Neural cell (in vitro differentiated cells): ENCODE measurements at regions not wholly inside any gene's neighbourhood (a gene's known extent, or its start where the extent isn't known, plus 50 kb on each side); places are given as distances from the start of the nearest gene placed in this dataset.

Source experiments
- CTCF ChIP-seq: fragments of 450-650 bp; IDR thresholded peaks from 2 replicates; pipeline ENCODE4 v1.5.1; 2014; ENCODE audit warnings: antibody characterized with exemption, mild to moderate bottlenecking, moderate library complexity; ENCODE audit not compliant: poor library complexity, severe bottlenecking
- EZH2 ChIP-seq: fragments of 200-600, 300-800 bp; shearing (Covaris generic), sonication (generic); IDR thresholded peaks from 2 replicates; pipeline ENCODE4 v1.6.1; 2014; ENCODE audit warnings: antibody characterized with exemption, low read length, borderline replicate concordance, mild to moderate bottlenecking; ENCODE audit not compliant: insufficient read depth, poor library complexity, severe bottlenecking
- POLR2AphosphoS5 ChIP-seq: IDR thresholded peaks from 2 replicates; pipeline ENCODE4 v1.6.1; 2012
- RAD21 ChIP-seq: fragments of 450-650 bp; conservative IDR thresholded peaks from 2 replicates; pipeline ENCODE4 v1.6.1; 2014; ENCODE audit warnings: antibody characterized with exemption, mild to moderate bottlenecking, moderate library complexity
- REST ChIP-seq: IDR thresholded peaks from 2 replicates; pipeline ENCODE4 v1.6.1; 2012; ENCODE audit warnings: borderline replicate concordance
- SMC3 ChIP-seq: fragments of 450-650 bp; conservative IDR thresholded peaks from 2 replicates; pipeline ENCODE4 v1.6.1; 2014; ENCODE audit warnings: antibody characterized with exemption, mild to moderate bottlenecking, moderate library complexity; ENCODE audit not compliant: poor library complexity
- TAF1 ChIP-seq: IDR thresholded peaks from 2 replicates; pipeline ENCODE4 v1.6.1; 2012; ENCODE audit warnings: low read depth

- TF ChIP-seq TAF1 (no peak), CTCF (no peak), POLR2AphosphoS5 (no peak), REST (no peak), SMC3 (no peak), EZH2 (no peak), RAD21 (no peak)
Measured at GRCh38 chr2:120592084-120592483, 143.6 kb upstream of the GLI2 start.
